ENCODE measurements at regions not wholly inside any gene's neighbourhood (a gene's known extent, or its start where the extent isn't known, plus 50 kb on each side); places are given as distances from the start of the nearest gene placed in this dataset.

DNA sequence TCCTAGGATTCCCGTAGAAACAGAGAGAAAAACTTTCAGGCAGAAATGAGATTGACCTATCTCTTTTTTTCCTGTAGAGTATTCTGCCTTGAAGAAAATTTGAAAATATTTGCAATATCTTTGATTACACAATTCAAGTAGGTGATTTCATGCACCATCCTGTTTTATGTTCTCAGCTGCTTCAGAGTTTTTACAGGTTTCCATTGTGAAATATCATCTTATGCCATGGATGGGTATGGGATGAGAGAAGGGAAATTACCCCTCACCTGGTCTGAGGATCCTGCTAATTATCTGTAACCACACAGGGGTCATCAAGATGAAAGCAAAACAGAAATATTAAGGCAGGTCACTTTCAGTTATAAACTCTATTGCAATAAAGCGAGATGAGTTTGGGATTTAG lies 264.8 kb downstream of the TXNL1 start:
- no peak for DNase-seq (ENCODE audit: low spot score)

DNA sequence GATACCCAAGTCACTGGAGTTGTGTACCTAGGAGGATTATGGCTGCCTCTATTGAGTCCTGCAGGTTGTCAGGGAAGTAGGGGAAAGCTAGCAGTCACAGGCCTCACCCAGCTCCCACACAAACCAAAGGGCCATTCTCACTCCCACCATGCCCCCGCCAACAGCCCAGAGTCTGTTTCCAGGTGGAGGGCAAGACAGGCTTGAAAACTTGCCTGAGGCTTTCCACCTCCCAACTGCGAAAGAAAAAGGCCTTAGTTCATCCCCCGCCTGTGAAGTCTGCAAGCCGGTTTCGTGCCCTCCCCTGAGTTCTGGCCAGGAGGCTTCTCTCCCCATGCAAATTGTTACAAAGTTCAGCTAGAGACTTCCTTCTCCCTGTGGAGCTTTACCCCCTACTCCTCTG lies 270.3 kb downstream of the TXNL1 start:
- TF ChIP-seq, protein P1, sequence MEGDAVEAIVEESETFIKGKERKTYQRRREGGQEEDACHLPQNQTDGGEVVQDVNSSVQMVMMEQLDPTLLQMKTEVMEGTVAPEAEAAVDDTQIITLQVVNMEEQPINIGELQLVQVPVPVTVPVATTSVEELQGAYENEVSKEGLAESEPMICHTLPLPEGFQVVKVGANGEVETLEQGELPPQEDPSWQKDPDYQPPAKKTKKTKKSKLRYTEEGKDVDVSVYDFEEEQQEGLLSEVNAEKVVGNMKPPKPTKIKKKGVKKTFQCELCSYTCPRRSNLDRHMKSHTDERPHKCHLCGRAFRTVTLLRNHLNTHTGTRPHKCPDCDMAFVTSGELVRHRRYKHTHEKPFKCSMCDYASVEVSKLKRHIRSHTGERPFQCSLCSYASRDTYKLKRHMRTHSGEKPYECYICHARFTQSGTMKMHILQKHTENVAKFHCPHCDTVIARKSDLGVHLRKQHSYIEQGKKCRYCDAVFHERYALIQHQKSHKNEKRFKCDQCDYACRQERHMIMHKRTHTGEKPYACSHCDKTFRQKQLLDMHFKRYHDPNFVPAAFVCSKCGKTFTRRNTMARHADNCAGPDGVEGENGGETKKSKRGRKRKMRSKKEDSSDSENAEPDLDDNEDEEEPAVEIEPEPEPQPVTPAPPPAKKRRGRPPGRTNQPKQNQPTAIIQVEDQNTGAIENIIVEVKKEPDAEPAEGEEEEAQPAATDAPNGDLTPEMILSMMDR (IDR thresholded peaks at IDR 0.05; ENCODE audit: extremely low read depth, missing control alignments): no peak

More for the DNA sequence above, 264.8 kb downstream of the TXNL1 start:
- TF ChIP-seq, protein P1 (IDR thresholded peaks at IDR 0.05; ENCODE audit: extremely low read depth, missing control alignments): no peak

DNA sequence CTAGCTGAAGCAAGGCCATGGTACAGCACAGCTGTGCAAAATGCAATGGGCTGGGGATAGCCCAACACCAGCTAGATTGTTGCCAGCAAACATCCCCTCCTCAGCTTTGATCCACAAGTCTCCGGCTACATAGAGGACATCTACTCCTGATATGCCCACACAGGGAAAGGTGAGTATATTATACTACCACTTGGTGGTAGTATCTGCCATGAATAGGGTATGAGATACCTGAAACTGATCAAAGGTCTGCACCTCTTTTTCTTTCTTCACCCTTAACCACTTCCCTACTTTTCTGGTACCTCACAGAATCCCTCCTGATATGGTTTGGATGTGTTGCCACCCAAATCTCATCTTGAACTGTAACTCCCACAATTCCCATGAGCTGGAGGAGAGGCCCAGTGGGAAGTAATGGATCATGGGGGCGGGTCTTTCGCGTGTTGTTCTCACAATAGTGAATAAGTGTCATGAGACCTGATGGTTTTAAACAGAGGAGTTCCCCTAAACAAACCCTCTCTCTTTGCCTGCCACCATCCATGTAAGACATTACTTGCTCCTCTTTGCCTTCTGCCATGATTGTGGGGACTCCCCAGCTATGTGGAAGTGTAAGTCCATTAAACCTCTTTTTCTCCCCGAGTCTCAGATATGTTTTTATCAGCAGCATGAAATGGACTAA lies 279.6 kb downstream of the TXNL1 start:
- TF ChIP-seq, protein P1 (IDR thresholded peaks at IDR 0.05; ENCODE audit: extremely low read depth, missing control alignments): no peak
- no peak for DNase-seq (ENCODE audit: low spot score)

More for the DNA sequence above, 270.3 kb downstream of the TXNL1 start:
- DNase-seq (ENCODE audit: low spot score): no peak

DNA sequence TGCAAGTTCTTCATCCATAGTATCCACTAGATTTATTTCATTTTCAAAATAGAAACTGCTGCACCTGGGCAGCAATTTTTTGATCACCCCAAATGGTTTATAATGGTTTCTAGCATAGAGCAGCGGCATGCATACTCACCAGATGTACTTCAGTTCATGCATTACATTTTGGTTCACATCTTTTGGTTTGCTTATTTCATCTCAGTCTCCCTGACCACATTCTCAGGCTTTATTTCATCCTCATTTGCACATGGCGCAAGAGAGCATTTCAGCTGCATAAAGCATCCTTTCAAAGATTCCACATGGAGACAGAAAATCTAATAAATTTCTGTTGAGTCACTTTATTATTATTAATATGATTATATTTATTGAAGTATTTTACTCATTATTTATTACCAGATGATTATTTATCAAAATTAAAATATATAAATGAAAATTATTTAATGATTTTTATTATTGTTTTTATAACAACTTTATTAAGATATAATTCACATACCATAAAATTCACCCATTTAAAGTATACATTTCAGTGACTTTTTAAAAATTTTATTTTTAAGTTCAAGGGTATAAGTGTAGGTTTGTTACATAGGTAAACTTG lies 284.6 kb downstream of the TXNL1 start:
- TF ChIP-seq, protein P1 (IDR thresholded peaks at IDR 0.05; ENCODE audit: extremely low read depth, missing control alignments): no peak
- no peak for DNase-seq (ENCODE audit: low spot score)

DNA sequence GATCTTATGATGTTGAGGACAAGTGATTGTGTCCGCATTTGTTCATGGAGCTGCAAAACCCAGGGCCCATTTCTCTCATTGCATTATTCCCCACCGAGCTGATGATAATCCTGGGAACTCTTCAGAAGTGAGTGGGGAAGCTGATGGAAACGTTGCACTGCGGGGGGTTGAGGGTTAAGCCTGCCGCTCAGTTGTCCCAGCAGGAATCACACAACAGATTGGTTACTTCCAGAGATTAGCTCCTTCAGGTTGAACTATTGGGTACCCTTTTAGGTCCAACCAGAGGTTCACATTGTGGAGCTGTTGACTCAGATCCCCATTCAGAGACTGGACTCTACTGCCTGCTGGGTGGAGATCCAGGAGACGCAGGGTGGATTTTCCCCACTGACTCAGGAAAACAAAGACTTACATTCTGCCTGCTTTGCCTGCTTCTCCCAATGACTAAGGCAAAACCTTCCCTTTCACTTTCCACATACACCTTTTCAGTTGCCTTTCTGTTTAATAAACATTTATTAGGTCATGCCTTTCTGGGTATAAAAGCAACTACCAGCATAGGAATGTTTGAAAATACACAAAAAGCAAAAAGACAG lies 286.4 kb downstream of the TXNL1 start:
- TF ChIP-seq, protein P1 (IDR thresholded peaks at IDR 0.05; ENCODE audit: extremely low read depth, missing control alignments): no peak
- no peak for DNase-seq (ENCODE audit: low spot score)

DNA sequence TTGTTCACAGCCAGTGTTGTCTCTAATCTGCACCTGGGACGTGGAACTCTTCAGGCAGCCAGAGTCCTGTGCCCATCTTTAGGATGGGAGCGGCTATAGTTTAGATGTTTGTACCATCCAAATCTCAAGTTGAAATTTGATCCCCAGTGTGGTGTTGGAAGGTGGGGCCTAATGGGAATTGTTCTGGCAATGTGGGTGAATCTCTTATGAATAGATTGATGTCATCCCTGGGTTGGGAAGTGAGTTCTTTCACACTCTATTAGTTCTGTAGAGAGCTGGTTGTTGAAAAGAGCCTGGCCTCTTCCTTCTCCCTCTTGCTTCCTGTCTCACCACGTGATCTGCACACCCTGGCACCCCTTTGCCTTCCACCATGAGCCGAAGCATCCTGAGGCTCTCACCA lies 300.9 kb downstream of the TXNL1 start:
- TF ChIP-seq, protein P1 (IDR thresholded peaks at IDR 0.05; ENCODE audit: extremely low read depth, missing control alignments): no peak
- no peak for DNase-seq (ENCODE audit: low spot score)

DNA sequence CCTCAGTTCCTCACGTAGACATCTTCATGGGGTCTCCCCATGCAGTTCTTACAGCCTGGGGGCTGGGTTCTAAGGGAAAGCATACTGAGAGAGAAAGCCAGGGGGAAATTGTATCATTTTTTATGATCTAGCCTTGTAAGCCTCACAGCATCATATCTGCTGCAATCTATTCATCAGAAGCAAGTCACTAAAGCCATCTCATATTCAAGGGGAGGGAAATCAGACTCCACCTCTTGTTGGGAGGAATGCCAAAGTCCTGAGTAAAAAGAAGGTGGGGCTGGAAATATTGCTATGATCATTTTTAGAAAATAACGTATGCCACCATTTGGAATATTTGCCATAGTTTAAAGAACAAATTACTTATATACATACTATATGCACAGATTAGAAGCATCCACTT lies 304.6 kb downstream of the TXNL1 start:
- no peak for DNase-seq (ENCODE audit: low spot score)
- TF ChIP-seq, protein P1 (IDR thresholded peaks at IDR 0.05; ENCODE audit: extremely low read depth, missing control alignments): no peak
